Putamen (tissue), 1 donor: ENCODE measurements at regions not wholly inside any gene's neighbourhood (a gene's known extent, or its start where the extent isn't known, plus 50 kb on each side); places are given as distances from the start of the nearest gene placed in this dataset.
"Not testable (repeated sequence)": the region's sequence is repeated elsewhere in the genome, so short reads cannot be mapped to it uniquely, and the experiment has no call there.

Source experiments
- DNase-seq: peaks from one replicate; pipeline ENCODE4 v3.0.0-alpha.2; 2016; ENCODE audit warnings: low spot score

- no peak for DNase-seq
These were observed 80.5 kb upstream of the SETMAR start for GRCh38 chr3:4222574-4223175.

- DNase-seq, result no peak
These were observed 79.4 kb upstream of the SETMAR start for GRCh38 chr3:4223777-4224176.

GRCh38 chr3:4224331-4224730 lies 78.8 kb upstream of the SETMAR start:
- no peak for DNase-seq

GRCh38 chr3:4225005-4225471 lies 78.1 kb upstream of the SETMAR start:
- DNase-seq, result no peak

GRCh38 chr3:4228295-4228694 lies 74.9 kb upstream of the SETMAR start:
- no peak for DNase-seq

GRCh38 chr3:4231041-4231440 lies 72.1 kb upstream of the SETMAR start:
- DNase-seq, result no peak

GRCh38 chr3:4232798-4233197 lies 70.4 kb upstream of the SETMAR start:
- no peak for DNase-seq

GRCh38 chr3:4233488-4233887 lies 69.7 kb upstream of the SETMAR start:
- DNase-seq, result no peak

- DNase-seq, result no peak
These were observed 68.3 kb upstream of the SETMAR start for GRCh38 chr3:4234889-4235288.

- DNase-seq, result no peak
These were observed 67.5 kb upstream of the SETMAR start for GRCh38 chr3:4235690-4236089.

GRCh38 chr3:4241595-4242170 lies 61.5 kb upstream of the SETMAR start:
- no peak for DNase-seq

- no peak for DNase-seq
These were observed 57.5 kb upstream of the SETMAR start for GRCh38 chr3:4245671-4246070.

GRCh38 chr3:4247391-4247790 lies 55.8 kb upstream of the SETMAR start:
- DNase-seq, result no peak

- DNase-seq, result no peak
These were observed 53.1 kb upstream of the SETMAR start for GRCh38 chr3:4250064-4250463.

GRCh38 chr3:4251412-4251811 lies 51.8 kb upstream of the SETMAR start:
- no peak for DNase-seq

- not testable (repeated sequence) for DNase-seq
These were observed 49.9 kb upstream of the SETMAR start for GRCh38 chr3:4253072-4253832.
